DOHH2 (cell line): ENCODE measurements at regions not wholly inside any gene's neighbourhood (a gene's known extent, or its start where the extent isn't known, plus 50 kb on each side); places are given as distances from the start of the nearest gene placed in this dataset.

Source experiments
- H3F3A ChIP-seq: fragments of 200-600 bp; sonication (generic), shearing (Covaris generic); 2 replicates; pipeline ENCODE4 v1.6.0; 2016; ENCODE audit warnings: antibody characterized with exemption, mild to moderate bottlenecking; ENCODE audit not compliant: control insufficient read depth, insufficient read depth
- H3K27ac ChIP-seq: fragments of 200-600 bp; sonication (generic); 2 replicates; pipeline ENCODE4 v1.5.1; 2014; ENCODE audit warnings: low read depth, mild to moderate bottlenecking, low read length, moderate library complexity
- H3K27me3 ChIP-seq: fragments of 200-600 bp; sonication (generic); 2 replicates; pipeline ENCODE4 v1.6.1; 2014; ENCODE audit warnings: mild to moderate bottlenecking, low read length, mixed read lengths; ENCODE audit not compliant: control insufficient read depth
- H3K36me3 ChIP-seq: fragments of 200-600 bp; sonication (generic); 2 replicates; pipeline ENCODE4 v1.6.1; 2014; ENCODE audit warnings: mild to moderate bottlenecking, low read length, moderate library complexity, mixed read lengths; ENCODE audit not compliant: control insufficient read depth
- H3K4me1 ChIP-seq: fragments of 200-600 bp; sonication (generic); 2 replicates; pipeline ENCODE4 v1.6.1; 2014; ENCODE audit warnings: mild to moderate bottlenecking, low read length, mixed read lengths; ENCODE audit not compliant: control insufficient read depth
- H3K4me2 ChIP-seq: fragments of 200-600 bp; sonication (generic); 2 replicates; pipeline ENCODE4 v1.6.0; 2014; ENCODE audit warnings: mild to moderate bottlenecking, low read length, moderate library complexity
- H3K4me3 ChIP-seq: fragments of 200-600 bp; sonication (generic); 2 replicates; pipeline ENCODE4 v1.5.1; 2014; ENCODE audit warnings: mild to moderate bottlenecking, low read length, mixed read lengths
- H3K79me2 ChIP-seq: fragments of 200-600 bp; sonication (generic); 2 replicates; pipeline ENCODE4 v1.6.1; 2014; ENCODE audit warnings: mild to moderate bottlenecking, low read length, mixed read lengths; ENCODE audit not compliant: control insufficient read depth
- H3K9me2 ChIP-seq: fragments of 200-600 bp; sonication (generic); replicated peaks from 2 replicates; pipeline ENCODE4 v1.6.1; 2014; ENCODE audit warnings: mild to moderate bottlenecking, low read length, mixed read lengths; ENCODE audit not compliant: control insufficient read depth
- H3K9me3 ChIP-seq: fragments of 200-600 bp; sonication (generic); 2 replicates; pipeline ENCODE4 v1.6.1; 2014; ENCODE audit warnings: antibody characterized with exemption, low read length, mixed read lengths; ENCODE audit not compliant: control insufficient read depth, insufficient read depth
- H4K20me1 ChIP-seq: fragments of 200-600 bp; sonication (generic); 2 replicates; pipeline ENCODE4 v1.6.0; 2014; ENCODE audit warnings: low read depth, mild to moderate bottlenecking, antibody characterized with exemption, low read length, moderate library complexity; ENCODE audit not compliant: control insufficient read depth, insufficient read depth
- EZH2phosphoT487 ChIP-seq: fragments of 200-600 bp; sonication (generic); IDR thresholded peaks from 2 replicates; pipeline ENCODE4 v1.6.1; 2017; ENCODE audit warnings: borderline replicate concordance, mild to moderate bottlenecking, antibody characterized with exemption, low read length, moderate library complexity, mixed read lengths
- TF ChIP-seq, protein P1 (sequence below): fragments of 200-600 bp; sonication (generic); IDR thresholded peaks from one replicate; pipeline ENCODE4 v1.5.1; 2014; ENCODE audit warnings: antibody characterized with exemption, mild to moderate bottlenecking, low read depth, low read length; ENCODE audit not compliant: poor library complexity, severe bottlenecking

DNA sequence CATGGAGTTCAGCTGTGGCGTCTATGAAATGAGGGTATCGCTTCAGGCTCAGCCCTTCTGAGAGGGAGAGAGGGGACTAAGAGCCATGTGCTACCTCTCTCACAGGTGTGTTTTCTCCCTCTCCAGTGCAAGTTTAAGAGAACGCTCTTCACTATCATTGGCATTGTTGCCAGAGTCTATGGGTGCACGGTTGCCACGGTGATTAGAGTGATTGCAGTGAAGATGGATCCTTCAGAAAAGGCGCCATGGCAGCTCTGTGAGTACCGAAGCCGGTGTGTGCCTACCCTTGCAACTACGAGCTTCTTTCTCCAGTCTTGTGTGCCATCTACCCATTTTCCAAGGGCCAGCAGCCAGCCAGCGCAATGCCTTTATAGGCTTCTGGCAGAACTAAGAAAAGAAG is 290.5 kb downstream of the OMA1 start:
- H3K27ac ChIP-seq, result no peak overlapping the region
- TF ChIP-seq, protein P1, sequence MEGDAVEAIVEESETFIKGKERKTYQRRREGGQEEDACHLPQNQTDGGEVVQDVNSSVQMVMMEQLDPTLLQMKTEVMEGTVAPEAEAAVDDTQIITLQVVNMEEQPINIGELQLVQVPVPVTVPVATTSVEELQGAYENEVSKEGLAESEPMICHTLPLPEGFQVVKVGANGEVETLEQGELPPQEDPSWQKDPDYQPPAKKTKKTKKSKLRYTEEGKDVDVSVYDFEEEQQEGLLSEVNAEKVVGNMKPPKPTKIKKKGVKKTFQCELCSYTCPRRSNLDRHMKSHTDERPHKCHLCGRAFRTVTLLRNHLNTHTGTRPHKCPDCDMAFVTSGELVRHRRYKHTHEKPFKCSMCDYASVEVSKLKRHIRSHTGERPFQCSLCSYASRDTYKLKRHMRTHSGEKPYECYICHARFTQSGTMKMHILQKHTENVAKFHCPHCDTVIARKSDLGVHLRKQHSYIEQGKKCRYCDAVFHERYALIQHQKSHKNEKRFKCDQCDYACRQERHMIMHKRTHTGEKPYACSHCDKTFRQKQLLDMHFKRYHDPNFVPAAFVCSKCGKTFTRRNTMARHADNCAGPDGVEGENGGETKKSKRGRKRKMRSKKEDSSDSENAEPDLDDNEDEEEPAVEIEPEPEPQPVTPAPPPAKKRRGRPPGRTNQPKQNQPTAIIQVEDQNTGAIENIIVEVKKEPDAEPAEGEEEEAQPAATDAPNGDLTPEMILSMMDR, result no peak
- no peak for TF ChIP-seq EZH2phosphoT487
- no peak overlapping the region for H3K4me2 ChIP-seq
- no peaks in the 10 kb centered on the region for H3K4me1 ChIP-seq
- H3K9me3 ChIP-seq, result no peaks in the 10 kb centered on the region
- H3K4me3 ChIP-seq, result no peak overlapping the region
- no peaks in the 10 kb centered on the region for H4K20me1 ChIP-seq
- no peaks in the 10 kb centered on the region for H3K36me3 ChIP-seq
- no peaks in the 10 kb centered on the region for H3K27me3 ChIP-seq
- H3K9me2 ChIP-seq, result no peaks in the 10 kb centered on the region; the same call in 1 of the 2 replicates
- no peaks in the 10 kb centered on the region for H3K79me2 ChIP-seq
- no peaks in the 10 kb centered on the region for H3F3A ChIP-seq

- Histone ChIP-seq H3K4me2 (no peak overlapping the region), H3K27me3 (no peaks in the 10 kb centered on the region), H3K4me3 (no peak overlapping the region), H3K4me1 (no peaks in the 10 kb centered on the region), H3K27ac (no peak overlapping the region), H3K79me2 (no peaks in the 10 kb centered on the region), H3K36me3 (no peaks in the 10 kb centered on the region), H3F3A (no peaks in the 10 kb centered on the region), H3K9me3 (no peaks in the 10 kb centered on the region), H3K9me2 (no peaks in the 10 kb centered on the region; the same call in 1 of the 2 replicates), H4K20me1 (no peaks in the 10 kb centered on the region)
- no peak for TF ChIP-seq EZH2phosphoT487
- TF ChIP-seq, protein P1, result no peak
Measured at GRCh38 chr1:58255192-58255591, 291.3 kb downstream of the OMA1 start.

GRCh38 chr1:58251430-58252073 is 295.0 kb downstream of the OMA1 start:
- Histone ChIP-seq H3K9me3 (no peaks in the 10 kb centered on the region), H3K27ac (no peak overlapping the region), H3K4me2 (no peak overlapping the region), H3K36me3 (no peaks in the 10 kb centered on the region), H3F3A (no peaks in the 10 kb centered on the region), H3K9me2 (no peaks in the 10 kb centered on the region; the same call in 1 of the 2 replicates), H4K20me1 (no peaks in the 10 kb centered on the region), H3K4me3 (no peak overlapping the region), H3K4me1 (no peaks in the 10 kb centered on the region), H3K79me2 (no peaks in the 10 kb centered on the region), H3K27me3 (0 out of 2 replicates have a peak, but pooled peaks cover 1% of the 10 kb centered on the region)
- TF ChIP-seq, protein P1, result peak; percentile 50
- no peak for TF ChIP-seq EZH2phosphoT487
